HG02759 (cell line): ENCODE measurements at regions not wholly inside any gene's neighbourhood (a gene's known extent, or its start where the extent isn't known, plus 50 kb on each side); places are given as distances from the start of the nearest gene placed in this dataset.
A peak's percentile ranks its signal among the peaks of the same experiment; 100 is the strongest.
"Not testable (repeated sequence)": the region's sequence is repeated elsewhere in the genome, so short reads cannot be mapped to it uniquely, and the experiment has no call there.

ENCODE experiments used
- ATAC-seq: cut with Tn5 transposase; IDR thresholded peaks from one replicate; pipeline ENCODE4 v1.9.1; 2021; ENCODE audit warnings: mild to moderate bottlenecking, moderate library complexity; ENCODE audit not compliant: unreplicated experiment

DNA sequence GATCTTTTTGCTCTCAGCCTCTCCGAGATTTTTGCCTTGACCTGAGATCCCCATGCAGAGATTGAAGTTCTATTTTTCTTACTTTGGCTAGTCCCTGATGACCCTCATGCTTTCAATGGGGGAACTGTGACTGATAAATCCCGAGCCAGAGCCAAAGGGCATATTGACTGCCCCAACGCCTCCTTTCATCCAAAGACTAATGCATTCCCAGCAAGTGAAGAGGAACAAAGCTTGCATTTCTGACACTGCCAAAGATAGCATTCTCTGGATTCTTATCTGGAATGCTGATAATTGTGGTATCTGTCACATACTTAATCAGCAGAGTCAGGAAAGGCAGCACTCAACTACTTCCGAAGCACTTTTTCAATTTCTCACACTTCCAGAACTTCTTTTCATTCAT, 152.3 kb upstream of the EGLN3 start:
- ATAC-seq: no peak

GRCh38 chr14:34099635-34100034, 148.8 kb upstream of the EGLN3 start:
- ATAC-seq: no peak

DNA sequence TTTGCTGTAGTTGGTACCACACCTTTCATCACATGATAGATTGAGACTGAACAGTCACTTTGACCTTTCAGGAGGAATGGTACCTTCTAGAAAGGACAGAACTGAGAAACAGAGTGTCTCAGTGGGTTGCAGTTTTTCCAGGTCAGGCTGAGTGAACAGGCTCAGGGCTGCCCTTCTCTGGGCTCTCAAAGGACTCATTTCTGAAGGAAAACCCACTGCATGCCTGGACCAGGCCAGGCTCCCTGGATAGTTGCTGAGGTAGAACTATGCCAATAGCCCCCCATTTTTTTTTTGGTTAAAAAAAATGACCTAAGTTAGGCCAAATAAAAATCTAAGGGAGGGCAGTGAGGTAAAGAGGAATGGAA, 148.1 kb upstream of the EGLN3 start:
- no peak for ATAC-seq

- ATAC-seq: no peak
Observed at GRCh38 chr14:34098045-34098984, 147.4 kb upstream of the EGLN3 start.

- ATAC-seq: no peak
Observed at GRCh38 chr14:34097644-34098043, 146.8 kb upstream of the EGLN3 start.

- ATAC-seq: no peak
Observed at GRCh38 chr14:34094384-34094783, 143.5 kb upstream of the EGLN3 start.

GRCh38 chr14:34093883-34094282, 143.0 kb upstream of the EGLN3 start:
- ATAC-seq: no peak

- no peak for ATAC-seq
Observed at GRCh38 chr14:34090451-34090850, 139.6 kb upstream of the EGLN3 start.

DNA sequence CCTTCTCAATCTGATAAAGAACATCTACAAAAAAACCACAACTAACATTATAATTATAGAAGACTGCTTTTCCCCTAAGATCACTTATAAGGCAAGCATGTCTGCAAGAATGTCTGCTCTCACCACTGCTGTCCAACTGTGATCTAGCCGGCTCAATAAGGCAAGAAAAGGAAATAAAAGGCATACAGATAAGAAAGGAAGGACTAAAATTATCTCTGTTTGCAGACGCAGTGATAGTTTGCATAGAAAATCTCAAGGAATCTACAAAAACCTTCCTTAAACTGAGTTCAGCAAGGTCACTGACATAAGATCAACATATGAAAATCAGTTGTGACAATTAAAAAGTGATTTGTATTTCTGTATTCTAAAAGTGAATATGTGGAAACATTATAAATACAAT, 138.0 kb upstream of the EGLN3 start:
- ATAC-seq: no peak

DNA sequence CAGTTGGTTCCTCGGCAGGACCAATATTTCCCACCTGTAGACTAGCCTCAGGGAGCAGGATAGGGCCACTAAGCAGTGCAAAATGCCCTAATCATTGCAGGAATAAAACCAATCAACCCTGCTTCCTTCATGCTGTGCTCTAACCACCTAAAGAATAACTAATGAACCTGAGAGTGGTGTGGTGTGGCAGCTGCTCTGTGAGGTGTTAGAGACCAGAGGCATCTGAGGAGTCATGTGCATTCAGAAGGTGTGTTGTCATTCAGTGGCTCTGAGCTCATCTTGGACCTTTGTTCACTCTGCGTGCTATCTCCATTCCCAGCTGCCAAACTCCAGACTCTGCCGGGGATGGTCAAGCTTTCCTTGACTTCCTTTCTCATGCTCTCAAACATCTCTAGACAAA, 136.7 kb upstream of the EGLN3 start:
- no peak for ATAC-seq

GRCh38 chr14:34086223-34086757, 135.4 kb upstream of the EGLN3 start:
- ATAC-seq: no peak

DNA sequence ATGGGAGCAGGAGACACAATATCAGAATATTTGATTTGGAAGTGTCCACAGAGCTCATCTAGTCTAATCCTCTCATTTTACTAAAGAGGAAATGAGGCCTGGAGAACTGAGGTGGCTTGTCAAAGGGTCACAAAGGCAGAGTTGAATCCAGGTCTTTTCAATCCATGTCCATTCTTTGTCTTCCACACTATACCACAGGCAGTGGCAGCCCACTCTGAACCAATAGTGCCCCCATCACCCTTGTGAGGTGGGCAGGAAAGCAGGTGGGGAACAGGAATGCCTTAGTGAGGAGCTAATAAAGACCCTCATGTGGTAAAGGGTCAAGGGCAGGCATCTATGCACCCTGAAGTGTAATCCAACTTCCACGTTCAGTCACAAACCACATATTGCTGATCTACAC, 134.8 kb upstream of the EGLN3 start:
- no peak for ATAC-seq

- no peak for ATAC-seq
Observed at GRCh38 chr14:34081576-34082136, 130.8 kb upstream of the EGLN3 start.

DNA sequence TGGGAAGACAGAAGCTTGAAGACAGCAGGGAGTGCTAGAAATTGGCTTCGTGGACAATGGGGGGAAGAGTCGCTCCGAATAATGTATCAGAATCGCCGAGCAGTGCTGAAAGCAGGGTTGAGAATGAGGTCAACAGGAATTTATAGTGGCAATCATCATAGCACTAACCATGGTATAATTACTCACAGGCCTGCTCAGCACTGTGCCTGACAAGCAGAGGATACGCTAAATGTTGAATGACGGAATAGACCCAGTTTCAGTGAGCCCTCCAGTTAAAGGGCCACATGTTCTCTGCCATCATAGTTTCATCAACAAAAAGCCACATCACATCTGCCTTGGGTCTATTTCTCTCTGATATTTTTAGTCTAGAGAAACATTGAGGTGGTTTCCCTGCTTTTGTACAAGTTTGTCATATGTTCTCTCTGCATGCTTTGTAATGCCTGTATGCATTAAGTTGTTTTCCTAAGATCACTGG, 130.3 kb upstream of the EGLN3 start:
- ATAC-seq: no peak

DNA sequence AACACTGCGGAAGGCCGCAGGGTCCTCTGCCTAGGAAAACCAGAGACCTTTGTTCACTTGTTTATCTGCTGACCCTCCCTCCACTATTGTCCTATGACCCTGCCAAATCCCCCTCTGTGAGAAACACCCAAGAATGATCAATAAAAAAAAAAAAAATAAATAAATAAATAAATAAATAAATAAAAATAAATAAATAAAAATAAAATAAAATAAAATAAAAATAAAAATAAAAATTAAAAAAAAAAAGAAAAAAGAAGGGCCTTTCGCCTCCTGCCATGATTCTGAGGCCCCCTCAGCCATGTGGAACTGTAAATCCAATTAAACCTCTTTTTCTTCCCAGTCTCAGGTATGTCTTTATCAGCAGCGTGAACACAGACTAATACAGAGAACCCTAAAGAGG, 128.8 kb upstream of the EGLN3 start:
- not testable (repeated sequence) for ATAC-seq

DNA sequence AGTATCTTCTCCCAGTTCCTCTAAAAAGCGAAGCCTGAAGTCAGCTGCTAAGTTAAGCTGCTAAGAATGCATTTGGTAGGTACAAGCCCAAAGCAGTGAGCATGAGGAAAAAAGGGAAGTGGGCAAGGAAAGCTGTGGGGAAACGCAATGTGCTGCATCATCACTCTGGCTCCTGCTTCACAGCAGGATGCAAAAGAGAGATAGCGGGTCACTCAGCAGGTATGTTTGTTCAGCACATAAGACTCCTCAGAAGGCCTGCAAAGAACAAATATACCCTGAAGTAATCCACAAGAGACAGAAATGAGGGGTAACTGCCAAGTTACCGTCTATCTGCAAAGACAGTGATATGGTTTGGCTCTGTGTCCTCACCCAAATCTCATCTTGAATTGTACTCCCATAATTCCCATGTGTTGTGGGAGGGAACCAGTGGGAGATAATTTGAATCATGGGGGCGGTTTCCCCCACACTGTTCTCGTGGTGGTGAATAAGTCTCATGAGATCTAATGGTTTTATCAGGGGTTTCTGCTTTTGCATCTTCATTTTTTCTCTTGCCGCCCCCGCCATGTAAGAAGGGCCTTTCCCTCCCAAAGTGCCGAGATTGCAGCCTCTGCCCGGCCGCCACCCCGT, 127.4 kb upstream of the EGLN3 start:
- ATAC-seq: no peak

DNA sequence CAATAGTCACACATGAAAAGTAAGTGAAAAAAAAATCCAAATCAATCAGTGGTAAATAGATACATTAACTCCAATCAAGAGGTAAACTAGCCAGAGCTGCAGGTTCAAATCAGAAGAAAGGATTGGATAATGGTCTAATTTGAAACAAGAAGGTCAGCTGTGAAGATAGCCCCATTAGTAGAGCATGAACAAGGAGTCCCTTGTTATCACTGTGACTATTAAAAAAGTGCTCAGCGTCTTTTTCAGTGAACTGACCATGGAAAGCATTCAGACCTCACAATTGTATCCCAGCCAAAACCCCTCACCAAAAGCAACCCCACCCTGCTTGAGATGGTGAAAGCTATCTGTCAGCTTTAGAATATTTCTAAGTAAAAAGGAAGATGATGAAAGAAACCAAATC, 125.0 kb upstream of the EGLN3 start:
- ATAC-seq: no peak

DNA sequence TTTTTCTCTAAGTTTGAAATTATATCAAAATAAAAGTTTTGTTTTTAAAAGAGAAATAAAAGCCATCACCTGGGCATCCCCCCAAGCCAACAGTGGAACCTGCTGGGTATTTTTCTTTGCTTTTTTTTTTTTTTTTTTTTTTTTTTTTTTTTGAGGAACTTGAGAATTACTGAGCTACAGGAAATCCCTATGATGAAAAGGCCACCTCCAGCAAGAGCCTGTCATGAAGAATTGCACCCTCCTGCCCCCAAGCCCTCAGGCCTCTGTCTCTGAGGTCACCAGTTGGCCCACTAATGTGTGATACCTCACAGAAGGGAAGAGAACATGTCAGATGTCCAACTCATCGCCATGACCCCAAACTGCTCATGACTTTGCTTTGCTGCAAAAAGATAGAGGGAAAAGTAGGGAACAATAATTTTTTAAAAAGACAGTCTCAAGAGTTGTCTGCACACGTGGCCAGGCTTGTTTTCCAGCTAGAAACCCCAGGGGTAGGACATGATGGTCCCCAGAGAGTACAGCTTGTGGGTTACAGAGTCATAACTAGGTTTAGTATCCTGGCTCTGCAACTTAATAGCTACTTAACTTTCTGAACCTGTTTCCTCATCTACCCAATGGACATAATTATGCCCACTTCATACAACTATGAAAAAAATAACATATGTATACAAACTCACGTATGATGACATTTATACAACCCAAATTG, 124.3 kb upstream of the EGLN3 start:
- ATAC-seq: peak; percentile 64

DNA sequence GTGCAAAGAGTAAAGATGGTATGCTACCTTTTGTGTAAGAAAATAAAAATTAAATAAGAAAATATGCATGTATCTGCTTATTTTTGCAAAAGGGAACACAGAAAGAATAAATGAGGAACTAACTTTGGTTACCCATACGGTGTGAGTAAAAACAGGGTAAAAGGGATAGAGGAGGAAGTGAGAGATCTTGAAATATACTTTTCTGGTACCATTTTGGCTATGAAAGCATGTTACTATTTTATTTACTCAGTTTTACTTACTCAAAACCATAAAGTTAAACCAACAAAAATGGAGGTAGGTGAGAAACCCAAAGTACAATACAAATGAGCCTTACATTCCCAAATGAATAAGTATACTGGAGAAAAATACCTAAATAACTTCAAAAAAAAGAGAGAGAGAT, 122.0 kb upstream of the EGLN3 start:
- peak; percentile 62 for ATAC-seq

DNA sequence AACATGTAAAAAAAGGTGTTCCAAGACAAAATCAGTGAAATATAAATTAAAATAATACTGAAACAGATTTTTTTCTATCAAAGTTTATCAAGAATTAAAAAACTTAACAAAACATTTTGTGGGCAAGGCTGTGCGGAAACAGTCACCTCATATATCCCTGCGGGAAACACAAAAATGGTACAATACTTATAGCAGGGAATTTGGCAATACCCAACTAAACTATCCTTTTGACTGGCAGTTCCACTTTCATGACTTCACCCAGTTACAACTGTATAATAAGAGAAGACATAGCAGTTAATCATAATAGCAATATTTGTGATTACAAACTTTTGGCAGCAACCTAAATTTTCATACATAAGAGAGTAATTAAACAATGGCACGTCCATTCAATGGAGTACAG, 121.5 kb upstream of the EGLN3 start:
- no peak for ATAC-seq

- no peak for ATAC-seq
Observed at GRCh38 chr14:34070917-34071407, 120.1 kb upstream of the EGLN3 start.
